WTC11 (cell line): ENCODE measurements at regions not wholly inside any gene's neighbourhood (a gene's known extent, or its start where the extent isn't known, plus 50 kb on each side); places are given as distances from the start of the nearest gene placed in this dataset.

Experiments used
- ATAC-seq: fragments of 200-7000 bp; cut with Tn5 transposase; 2 replicates; pipeline ENCODE4 v1.10.0; 2021; ENCODE audit warnings: mild to moderate bottlenecking, moderate library complexity
- CTCF ChIA-PET: fragments of 300-600 bp; sonication (Branson Sonifier 250); formaldehyde crosslinking; loops from one replicate; lab custom pipeline; 2021; ENCODE audit warnings: antibody characterized with exemption; lab: Charles Lee
- POLR2A ChIA-PET: fragments of 350-600 bp; sonication (Branson Sonifier 250); formaldehyde crosslinking; loops from one replicate; lab custom pipeline; 2021; ENCODE audit warnings: antibody characterized with exemption; lab: Charles Lee
- DNase-seq: peaks from one replicate; pipeline ENCODE4 v3.0.0; 2021; ENCODE audit warnings: low spot score
- H3K27ac Mint-ChIP-seq: 2 replicates; pipeline ENCODE4 v1.8.0; 2021; ENCODE audit warnings: mixed read lengths
- H3K27me3 Mint-ChIP-seq: 2 replicates; pipeline ENCODE4 v1.8.0; 2021; ENCODE audit warnings: low read depth, mild to moderate bottlenecking, moderate library complexity, mixed read lengths
- H3K36me3 Mint-ChIP-seq: 2 replicates; pipeline ENCODE4 v1.8.0; 2021; ENCODE audit warnings: mixed read lengths
- H3K4me1 Mint-ChIP-seq: 2 replicates; pipeline ENCODE4 v1.8.0; 2022; ENCODE audit warnings: mixed read lengths
- H3K4me3 Mint-ChIP-seq: 2 replicates; pipeline ENCODE4 v1.8.0; 2021; ENCODE audit warnings: mild to moderate bottlenecking, moderate library complexity, mixed read lengths
- H3K9me3 Mint-ChIP-seq: 2 replicates; pipeline ENCODE4 v1.8.0; 2021; ENCODE audit warnings: mixed read lengths
- E2F1 ChIP-seq: sonication (generic); formaldehyde crosslinking; IDR thresholded peaks from 2 replicates; pipeline ENCODE4 v1.8.0; 2022; ENCODE audit warnings: mild to moderate bottlenecking, missing genetic modification reagents
- E2F4 ChIP-seq: sonication (generic); formaldehyde crosslinking; IDR thresholded peaks from 2 replicates; pipeline ENCODE4 v1.8.1; 2022; ENCODE audit warnings: low read depth, mild to moderate bottlenecking, moderate library complexity, missing genetic modification reagents, borderline replicate concordance
- ELF4 ChIP-seq: sonication (generic); formaldehyde crosslinking; IDR thresholded peaks from 2 replicates; pipeline ENCODE4 v1.8.1; 2022; ENCODE audit warnings: low read depth, mild to moderate bottlenecking, moderate library complexity, missing genetic modification reagents
- ERG ChIP-seq: fragments of 250-450 bp; sonication (Bioruptor Pico); IDR thresholded peaks from 2 replicates; pipeline ENCODE4 v1.8.0; 2021; ENCODE audit warnings: mild to moderate bottlenecking
- FOXK1 ChIP-seq: sonication (generic); formaldehyde crosslinking; IDR thresholded peaks from 2 replicates; pipeline ENCODE4 v1.8.0; 2022; ENCODE audit warnings: mild to moderate bottlenecking, moderate library complexity, missing genetic modification reagents
- GRHL2 ChIP-seq: fragments of 250-450 bp; sonication (Bioruptor Pico); IDR thresholded peaks from 2 replicates; pipeline ENCODE4 v1.8.0; 2022; ENCODE audit warnings: mild to moderate bottlenecking, moderate library complexity; ENCODE audit not compliant: insufficient replicate concordance, severe bottlenecking
- HMGXB4 ChIP-seq: sonication (generic); formaldehyde crosslinking; IDR thresholded peaks from 2 replicates; pipeline ENCODE4 v1.8.1; 2023; ENCODE audit warnings: mild to moderate bottlenecking, moderate library complexity, missing genetic modification reagents
- JUN ChIP-seq: sonication (generic); formaldehyde crosslinking; IDR thresholded peaks from 2 replicates; pipeline ENCODE4 v1.8.0; 2023; ENCODE audit warnings: mild to moderate bottlenecking, missing genetic modification reagents
- PREB ChIP-seq: sonication (generic); formaldehyde crosslinking; IDR thresholded peaks from 2 replicates; pipeline ENCODE4 v1.8.1; 2022; ENCODE audit warnings: mild to moderate bottlenecking, missing genetic modification reagents, moderate library complexity, borderline replicate concordance
- PRRX2 ChIP-seq: fragments of 250-450 bp; sonication (Bioruptor Pico); IDR thresholded peaks from 2 replicates; pipeline ENCODE4 v1.8.0; 2021; ENCODE audit warnings: mild to moderate bottlenecking
- SOX15 ChIP-seq: fragments of 250-450 bp; sonication (Bioruptor Pico); IDR thresholded peaks from 2 replicates; pipeline ENCODE4 v1.9.0; 2021; ENCODE audit warnings: mild to moderate bottlenecking
- TP53 ChIP-seq: sonication (generic); formaldehyde crosslinking; IDR thresholded peaks from 2 replicates; pipeline ENCODE4 v1.8.1; 2023; ENCODE audit warnings: mild to moderate bottlenecking, missing genetic modification reagents
- USF1 ChIP-seq: sonication (generic); formaldehyde crosslinking; IDR thresholded peaks from 2 replicates; pipeline ENCODE4 v1.8.0; 2022; ENCODE audit warnings: mild to moderate bottlenecking, missing genetic modification reagents
- ZNF121 ChIP-seq: sonication (generic); formaldehyde crosslinking; IDR thresholded peaks from 2 replicates; pipeline ENCODE4 v1.8.0; 2023; ENCODE audit warnings: missing genetic modification reagents
- ZNF263 ChIP-seq: sonication (generic); formaldehyde crosslinking; IDR thresholded peaks from 2 replicates; pipeline ENCODE4 v1.8.1; 2022; ENCODE audit warnings: low read depth, mild to moderate bottlenecking, moderate library complexity, missing genetic modification reagents
- ZNF281 ChIP-seq: sonication (generic); formaldehyde crosslinking; IDR thresholded peaks from 2 replicates; pipeline ENCODE4 v1.8.0; 2023; ENCODE audit warnings: mild to moderate bottlenecking, missing genetic modification reagents
- ZSCAN18 ChIP-seq: fragments of 250-450 bp; sonication (Bioruptor Pico); IDR thresholded peaks from 2 replicates; pipeline ENCODE4 v2.1.2; 2022; ENCODE audit warnings: mild to moderate bottlenecking, moderate library complexity

GRCh38 chr20:7113577-7114466 lies 346.3 kb downstream of the BMP2 start (continued):
- no peak for TF ChIP-seq ZNF121 (CRISPR knock-in tag)
- no peak for TF ChIP-seq ELF4
- TF ChIP-seq GRHL2 (CRISPR knock-in tag) = no peak
- no peak for TF ChIP-seq SOX15 (CRISPR knock-in tag)
- TF ChIP-seq ZSCAN18 (CRISPR knock-in tag) = no peak
- TF ChIP-seq PREB (CRISPR knock-in tag) = no peak

- ChIA-PET POLR2A (no interaction called here), CTCF (interaction anchor here (0.5 to 1.9 kb wide), 3 partner anchors 11 to 162 kb away, joined by 3 to 7 read pairs (median 5); no protein-coding TSS in a partner anchor)
- TF ChIP-seq USF1 (CRISPR knock-in tag) (no peak), TP53 (CRISPR knock-in tag) (no peak), PREB (CRISPR knock-in tag) (no peak), PRRX2 (CRISPR knock-in tag) (no peak)
- Mint-ChIP-seq H3K36me3 (no peaks in the 10 kb centered on the region), H3K4me1 (peaks cover 10% of the 10 kb centered on the region), H3K27me3 (no peaks in the 10 kb centered on the region), H3K27ac (no peak overlapping the region), H3K4me3 (no peak overlapping the region), H3K9me3 (no peaks in the 10 kb centered on the region)
- no peak for DNase-seq
- no peak for ATAC-seq
Measured at GRCh38 chr20:7123457-7123856, 356.0 kb downstream of the BMP2 start.

GRCh38 chr20:7124120-7124519 lies 356.6 kb downstream of the BMP2 start:
- H3K27ac Mint-ChIP-seq = no peak overlapping the region
- H3K9me3 Mint-ChIP-seq = no peaks in the 10 kb centered on the region
- POLR2A ChIA-PET = no interaction called here
- no peaks in the 10 kb centered on the region for H3K27me3 Mint-ChIP-seq
- DNase-seq = no peak
- no peak for ATAC-seq
- TF ChIP-seq HMGXB4 (CRISPR knock-in tag) = no peak
- no peak for TF ChIP-seq ZNF263 (CRISPR knock-in tag)
- TF ChIP-seq ERG (CRISPR knock-in tag) = no peak
- TF ChIP-seq E2F1 (CRISPR knock-in tag) = no peak
- no peak for TF ChIP-seq FOXK1
- no peak for TF ChIP-seq ZNF281 (CRISPR knock-in tag)
- TF ChIP-seq E2F4 (CRISPR knock-in tag) = no peak
- TF ChIP-seq JUN (CRISPR knock-in tag) = no peak
- H3K4me1 Mint-ChIP-seq = peaks cover 11% of the 10 kb centered on the region
- no peak overlapping the region for H3K4me3 Mint-ChIP-seq
- CTCF ChIA-PET = interaction anchor here (0.5 to 1.9 kb wide), 3 partner anchors 10 to 43 kb away, joined by 3 to 7 read pairs (median 3); no protein-coding TSS in a partner anchor
- no peaks in the 10 kb centered on the region for H3K36me3 Mint-ChIP-seq
